T-helper 22 cell (primary cell): ENCODE measurements at regions not wholly inside any gene's neighbourhood (a gene's known extent, or its start where the extent isn't known, plus 50 kb on each side); places are given as distances from the start of the nearest gene placed in this dataset.

Experiments
- DNase-seq: peaks from one replicate; pipeline ENCODE4 v3.0.0-alpha.2; 2020; ENCODE audit warnings: low read depth

DNA sequence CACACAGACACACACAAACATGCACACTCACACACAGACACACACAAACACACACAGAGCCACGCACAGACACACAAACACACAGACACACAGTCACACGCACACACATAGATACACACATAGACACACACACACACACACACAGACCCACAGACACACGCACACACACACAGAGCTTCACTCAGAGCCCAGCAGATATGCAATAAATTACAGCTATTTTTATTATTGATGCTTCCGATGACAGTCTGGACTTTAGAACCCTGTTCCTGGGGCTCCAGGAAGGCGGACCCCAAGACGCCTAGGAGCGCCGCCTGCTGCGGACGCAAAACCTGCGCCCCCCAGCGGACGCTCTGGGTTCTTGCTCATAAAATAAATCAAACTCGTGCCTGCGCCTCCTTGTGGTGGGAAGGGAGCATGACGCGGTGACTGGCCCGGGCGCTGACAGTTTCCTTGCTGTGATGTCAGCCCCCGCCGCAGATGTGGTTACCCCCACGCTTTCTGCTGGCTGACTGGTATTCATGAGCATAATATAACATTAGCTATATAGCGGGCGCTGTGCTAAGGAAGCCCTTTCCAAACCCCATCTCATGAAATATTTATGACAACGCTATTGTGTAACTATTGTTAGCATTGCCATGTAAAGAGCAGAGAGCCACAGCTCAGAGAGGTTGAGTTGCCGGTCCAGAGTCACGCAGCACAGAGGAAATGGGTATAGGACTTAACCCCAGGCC lies 64.4 kb upstream of the TM9SF2 start:
- peak; percentile 87 for DNase-seq

DNA sequence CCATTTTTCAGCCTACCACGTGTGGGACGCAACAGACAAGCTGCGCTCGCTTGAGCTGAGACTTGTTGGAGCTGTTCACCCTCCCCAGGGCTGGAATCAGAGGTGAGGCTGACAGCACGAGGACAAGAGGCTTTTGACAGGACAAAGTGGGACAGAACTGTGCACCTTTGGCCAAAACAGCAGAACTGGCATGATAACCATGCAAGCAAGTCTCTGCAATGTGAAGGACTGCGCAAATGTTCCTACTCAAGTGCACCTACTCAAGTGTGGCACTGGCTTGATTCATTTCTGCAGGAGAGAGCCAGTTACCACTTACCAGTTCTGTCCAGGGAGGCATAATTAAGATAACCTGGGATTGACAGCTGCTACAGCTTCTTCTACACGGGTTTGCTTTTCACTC lies 62.2 kb upstream of the TM9SF2 start:
- no peak for DNase-seq

DNA sequence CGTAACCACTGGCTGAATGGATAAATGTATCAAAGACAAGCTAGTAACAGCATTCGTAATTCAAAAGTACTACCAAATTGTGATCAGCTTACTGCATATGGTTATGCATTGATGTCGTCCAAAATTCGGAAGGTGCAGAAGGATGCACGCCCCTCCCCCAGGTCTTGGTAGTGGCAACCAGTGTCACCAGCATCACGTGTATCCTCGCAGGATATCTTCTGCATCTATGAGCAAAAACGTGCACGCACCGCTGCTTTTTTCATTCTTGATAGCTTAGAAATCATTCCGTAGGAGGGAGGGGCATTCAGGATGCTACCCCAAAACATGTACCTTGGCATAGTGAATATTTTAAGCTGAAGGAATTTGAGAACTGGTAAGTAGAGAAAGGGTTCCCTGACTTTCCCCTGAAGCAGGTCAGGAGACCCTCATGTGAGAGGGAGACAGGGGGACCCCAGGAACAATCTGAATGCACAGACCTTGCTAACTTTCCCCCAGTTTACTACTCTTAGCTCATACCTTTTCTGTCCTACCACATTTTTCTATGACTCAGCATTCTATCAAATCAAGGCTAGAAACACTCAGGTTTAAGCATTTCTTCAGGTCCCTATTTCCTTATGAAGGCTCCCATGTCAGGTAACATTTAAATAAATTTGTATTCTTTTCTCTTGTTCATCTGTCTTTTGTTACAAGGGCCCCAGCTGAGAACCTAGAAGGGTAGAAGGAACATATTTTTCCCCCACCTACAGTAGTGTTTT lies 61.2 kb upstream of the TM9SF2 start:
- DNase-seq, result no peak

DNA sequence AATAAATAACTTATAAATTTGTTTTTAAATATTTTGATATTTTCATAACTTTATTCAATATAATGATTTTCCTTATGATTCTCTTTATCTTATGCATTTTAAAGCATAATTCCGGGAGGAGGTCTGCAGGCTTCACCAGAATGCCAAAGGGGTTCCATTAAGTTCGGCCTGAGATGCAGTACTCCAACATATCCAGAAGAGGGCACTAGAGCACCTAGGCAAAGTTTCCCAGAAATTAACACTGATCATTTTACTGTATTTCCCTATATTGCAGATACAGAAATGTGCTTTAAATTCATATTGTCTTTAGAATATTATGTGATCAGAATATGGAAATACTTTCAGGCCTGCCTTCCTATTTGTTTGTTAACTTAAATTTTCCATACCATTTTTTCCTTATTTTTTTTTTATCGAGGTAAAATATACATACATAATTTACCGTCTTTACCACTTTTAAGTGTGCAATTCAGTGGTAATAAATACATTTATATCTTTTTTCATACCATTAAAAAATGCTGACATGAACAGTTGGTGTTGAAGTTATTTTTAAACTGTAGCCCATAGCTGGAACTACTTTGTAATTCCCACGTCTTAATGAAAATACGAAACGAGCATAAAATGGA lies 58.9 kb upstream of the TM9SF2 start:
- no peak for DNase-seq

DNA sequence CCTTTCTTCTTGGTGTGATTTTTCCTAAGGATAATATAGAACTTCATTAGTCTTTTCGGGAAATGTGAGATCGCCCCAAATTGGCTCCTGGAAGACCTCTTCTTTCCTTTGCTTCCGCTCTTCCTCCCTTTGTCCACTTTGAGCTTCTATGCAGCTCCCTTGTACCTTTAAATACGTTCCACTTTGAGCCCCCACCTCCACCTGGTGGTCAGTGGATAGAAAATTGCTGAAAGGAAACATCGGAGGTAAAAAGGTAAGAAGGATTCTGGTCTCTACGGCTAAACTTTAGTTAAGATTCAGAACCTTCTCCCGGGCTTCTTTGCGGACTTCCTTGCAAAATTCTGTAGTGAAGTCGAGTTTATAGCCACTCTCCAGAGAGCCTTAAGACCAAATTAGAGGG lies 55.0 kb upstream of the TM9SF2 start:
- DNase-seq, result no peak

DNA sequence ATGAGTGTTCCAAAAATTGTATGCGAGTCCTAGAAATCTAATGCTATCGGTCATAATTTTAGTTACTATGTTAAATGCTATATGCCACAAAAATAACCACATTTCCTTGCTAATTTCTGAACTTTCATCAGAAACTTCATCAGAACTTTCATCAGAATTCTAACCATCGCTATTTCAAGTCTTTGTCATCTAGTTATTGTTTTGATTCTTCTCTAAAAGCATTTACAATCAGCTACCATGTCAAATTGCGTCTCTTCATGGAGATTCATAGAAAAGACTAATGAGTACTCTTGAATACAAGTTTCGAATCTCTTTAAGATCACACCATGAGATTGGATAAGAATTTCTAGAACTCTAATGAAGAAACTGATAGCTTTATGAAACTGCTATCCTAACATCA lies 52.7 kb upstream of the TM9SF2 start:
- DNase-seq, result no peak

DNA sequence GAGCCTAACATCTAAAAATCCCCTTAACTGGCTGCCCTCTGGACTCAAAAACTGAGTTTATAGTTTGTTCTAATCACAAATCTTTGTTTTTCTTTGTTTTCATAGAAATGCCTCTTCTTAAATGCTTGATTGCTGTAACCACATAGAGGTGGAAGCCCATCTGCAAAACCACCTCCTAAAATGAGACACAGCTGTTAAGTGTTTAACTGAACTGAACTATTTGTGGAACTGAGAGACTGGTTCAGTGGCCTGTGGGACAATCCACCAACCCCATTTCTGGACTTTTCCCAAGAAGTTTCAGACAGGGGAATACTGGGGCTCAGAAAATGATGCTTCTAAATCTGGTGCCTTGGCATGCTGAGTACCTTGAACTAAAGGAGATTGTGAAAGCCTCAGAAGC lies 50.9 kb upstream of the TM9SF2 start:
- DNase-seq, result no peak
